CD4-positive, alpha-beta memory T cell (primary cell): ENCODE measurements at regions not wholly inside any gene's neighbourhood (a gene's known extent, or its start where the extent isn't known, plus 50 kb on each side); places are given as distances from the start of the nearest gene placed in this dataset.

Source experiments
- CTCF ChIA-PET: fragments of 350-600 bp; sonication (Branson Sonifier 250); formaldehyde crosslinking; loops from one replicate; lab custom pipeline; 2021; ENCODE audit warnings: inconsistent platforms; ENCODE audit not compliant: partially characterized antibody; lab: Charles Lee
- POLR2A ChIA-PET: fragments of 350-600 bp; sonication (Branson Sonifier 250); formaldehyde crosslinking; loops from one replicate; lab custom pipeline; 2021; ENCODE audit not compliant: partially characterized antibody; lab: Charles Lee
- DNase-seq, 5 donors: peaks; one replicate each; pipeline versions ENCODE4 v3.0.0 to v3.0.0-alpha.2; 2020 to 2022; ENCODE audit warnings: mixed read lengths in 1 of 5
- H3K27ac ChIP-seq: one replicate; pipeline ENCODE4 v1.7.0; 2013; ENCODE audit warnings: low read depth, low read length
- H3K27me3 ChIP-seq: 2 replicates; pipeline ENCODE4 v1.7.0; 2013; ENCODE audit warnings: mild to moderate bottlenecking, low read length, moderate library complexity; ENCODE audit not compliant: insufficient read depth
- H3K36me3 ChIP-seq: 2 replicates; pipeline ENCODE4 v1.7.0; 2013; ENCODE audit warnings: mild to moderate bottlenecking, low read length, moderate library complexity; ENCODE audit not compliant: insufficient read depth
- H3K4me1 ChIP-seq: 2 replicates; pipeline ENCODE4 v1.7.0; 2013; ENCODE audit warnings: mild to moderate bottlenecking, low read length, moderate library complexity; ENCODE audit not compliant: insufficient read depth
- H3K4me3 ChIP-seq, 2 donors: one replicate each; pipeline ENCODE4 v1.7.0; 2013; ENCODE audit warnings: low read length in 2 of 2, mild to moderate bottlenecking in 1 of 2
- H3K9me3 ChIP-seq, 2 donors: one replicate each; pipeline ENCODE4 v1.7.0; 2013; ENCODE audit warnings: low read length in 2 of 2, control low read depth in 1 of 2; ENCODE audit not compliant: control insufficient read depth in 1 of 2
- H3K27ac Mint-ChIP-seq, 7 donors: one replicate each; pipeline ENCODE4 v1.8.0; 2020 to 2021; ENCODE audit warnings: mixed read lengths in 7 of 7, mild to moderate bottlenecking in 6 of 7, inconsistent platforms in 3 of 7, moderate library complexity in 3 of 7
- H3K27me3 Mint-ChIP-seq, 2 donors: one replicate each; pipeline ENCODE4 v1.8.0; 2020 to 2021; ENCODE audit warnings: mixed read lengths in 2 of 2
- H3K36me3 Mint-ChIP-seq, 2 donors: one replicate each; pipeline ENCODE4 v1.8.0; 2020 to 2021; ENCODE audit warnings: mixed read lengths in 2 of 2, inconsistent platforms in 1 of 2, mild to moderate bottlenecking in 1 of 2
- H3K4me1 Mint-ChIP-seq, 4 donors: one replicate each; pipeline ENCODE4 v1.8.0; 2020 to 2021; ENCODE audit warnings: mixed read lengths in 4 of 4, mild to moderate bottlenecking in 1 of 4
- H3K4me3 Mint-ChIP-seq, 8 donors: one replicate each; pipeline ENCODE4 v1.8.0; 2020 to 2021; ENCODE audit warnings: mixed read lengths in 8 of 8, mild to moderate bottlenecking in 7 of 8, moderate library complexity in 6 of 8, inconsistent platforms in 3 of 8
- H3K9me3 Mint-ChIP-seq, 8 donors: one replicate each; pipeline ENCODE4 v1.8.0; 2020 to 2021; ENCODE audit warnings: mixed read lengths in 8 of 8, mild to moderate bottlenecking in 5 of 8, inconsistent platforms in 3 of 8, moderate library complexity in 1 of 8
- intact Hi-C: fragments of 100-400 bp; cut with micrococcal nuclease; formaldehyde crosslinking; loops from one replicate; pipeline ENCODE4 v1.15.1; 2023

DNA sequence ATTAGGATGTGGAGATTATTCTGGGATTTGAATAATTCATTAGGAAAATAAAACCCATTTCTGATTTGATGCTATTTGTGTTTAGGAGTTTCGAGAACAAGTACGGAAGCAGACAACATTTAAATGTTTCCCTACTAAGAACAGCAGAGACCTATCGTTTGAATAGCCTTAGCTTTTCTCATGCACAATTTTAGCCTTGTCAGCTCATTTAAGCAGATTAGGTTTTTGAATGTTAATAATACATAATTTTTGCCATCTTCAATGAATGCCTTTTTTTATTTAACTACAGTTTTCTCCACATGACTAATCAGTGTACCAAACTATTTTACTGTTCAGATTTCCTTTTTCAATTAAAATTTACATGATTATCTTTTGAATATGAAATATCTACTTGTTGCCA is 592.0 kb downstream of the BCKDHB start:
- POLR2A ChIA-PET = no interaction called here
- no peak overlapping the region for H3K4me3 Mint-ChIP-seq
- no peaks in the 10 kb centered on the region for H3K36me3 ChIP-seq
- H3K4me1 Mint-ChIP-seq = no peaks in the 10 kb centered on the region
- H3K27me3 Mint-ChIP-seq = no peaks in the 10 kb centered on the region
- H3K4me1 ChIP-seq = no peaks in the 10 kb centered on the region
- peaks cover 4 to 19% (median 9%) of the 10 kb centered on the region in 8 donors for H3K9me3 Mint-ChIP-seq
- peaks cover 0 to 3% of the 10 kb centered on the region in 2 donors for H3K9me3 ChIP-seq
- CTCF ChIA-PET = no interaction called here
- no peak overlapping the region for H3K4me3 ChIP-seq
- intact Hi-C loops = no loop called here
- no peak overlapping the region for H3K27ac Mint-ChIP-seq
- no peaks in the 10 kb centered on the region for H3K36me3 Mint-ChIP-seq
- H3K27ac ChIP-seq = no peak overlapping the region
- H3K27me3 ChIP-seq = no peaks in the 10 kb centered on the region
- DNase-seq = no peak

DNA sequence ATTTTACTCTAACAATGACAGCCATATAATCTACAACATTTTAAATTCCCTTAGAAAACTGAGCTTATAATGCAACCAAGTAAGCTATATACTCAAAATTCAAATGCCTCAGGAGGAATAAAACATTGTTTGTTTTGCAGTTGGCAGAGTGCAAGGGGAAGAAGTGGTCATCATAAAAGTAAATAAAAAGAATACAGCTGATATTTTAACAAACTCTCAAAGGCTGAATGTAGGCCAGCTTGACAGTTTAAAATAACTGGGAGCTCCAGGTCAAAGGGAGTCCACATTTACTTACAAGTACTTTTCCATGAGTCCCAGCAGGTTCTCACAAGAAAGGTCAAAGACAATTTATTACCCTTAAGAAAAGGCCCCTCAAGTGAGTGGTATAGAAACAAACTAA is 589.8 kb downstream of the BCKDHB start:
- Histone ChIP-seq H3K36me3 (no peaks in the 10 kb centered on the region), H3K4me3 (no peak overlapping the region), H3K27me3 (no peaks in the 10 kb centered on the region), H3K27ac (no peak overlapping the region), H3K9me3 (peaks cover 0 to 3% of the 10 kb centered on the region in 2 donors), H3K4me1 (no peaks in the 10 kb centered on the region)
- H3K36me3 Mint-ChIP-seq = no peaks in the 10 kb centered on the region
- no peaks in the 10 kb centered on the region for H3K27me3 Mint-ChIP-seq
- H3K4me3 Mint-ChIP-seq = no peak overlapping the region
- DNase-seq = no peak
- ChIA-PET POLR2A (no interaction called here), CTCF (no interaction called here)
- intact Hi-C loops = no loop called here
- no peaks in the 10 kb centered on the region for H3K4me1 Mint-ChIP-seq
- H3K27ac Mint-ChIP-seq = no peak overlapping the region
- peaks cover 0 to 8% (median 5%) of the 10 kb centered on the region in 8 donors for H3K9me3 Mint-ChIP-seq

DNA sequence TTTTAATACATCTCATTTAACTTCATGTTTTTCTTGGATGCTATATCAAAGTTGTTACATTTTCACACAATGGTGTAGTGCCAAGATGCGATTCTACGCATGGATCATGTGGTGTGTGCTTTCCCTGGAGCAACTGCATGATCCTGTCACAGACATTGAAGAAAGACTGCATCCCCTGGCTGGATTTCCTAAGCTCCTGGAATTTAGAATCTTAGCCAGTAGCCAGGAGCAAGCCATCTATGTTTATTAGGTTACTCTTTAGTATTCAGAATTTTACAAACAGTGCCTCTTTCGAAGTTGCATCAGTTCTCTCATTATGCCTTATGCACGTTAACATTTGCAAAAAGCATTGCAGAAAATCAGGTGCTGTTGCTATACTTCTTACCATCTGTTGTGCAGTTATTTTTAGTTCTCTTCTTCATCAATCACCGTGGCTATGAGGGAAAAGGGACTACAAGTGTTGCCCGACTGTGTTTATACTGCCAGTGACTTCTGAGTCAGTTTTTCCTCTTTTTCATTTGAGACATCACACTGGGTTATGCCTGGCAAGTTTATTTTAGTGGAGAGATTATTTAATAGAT is 584.2 kb downstream of the BCKDHB start:
- H3K27ac ChIP-seq = no peak overlapping the region
- DNase-seq = no peak
- Mint-ChIP-seq H3K4me1 (peaks cover 0 to 2% (median 0%) of the 10 kb centered on the region in 4 donors), H3K36me3 (no peaks in the 10 kb centered on the region), H3K9me3 (peaks cover 2 to 25% (median 7%) of the 10 kb centered on the region in 8 donors), H3K27ac (no peak overlapping the region), H3K27me3 (no peaks in the 10 kb centered on the region), H3K4me3 (no peak overlapping the region)
- H3K4me1 ChIP-seq = no peaks in the 10 kb centered on the region
- H3K9me3 ChIP-seq = no peaks in the 10 kb centered on the region
- ChIA-PET CTCF (no interaction called here), POLR2A (no interaction called here)
- H3K4me3 ChIP-seq = no peak overlapping the region
- intact Hi-C loops = no loop called here
- H3K36me3 ChIP-seq = no peaks in the 10 kb centered on the region
- H3K27me3 ChIP-seq = no peaks in the 10 kb centered on the region

DNA sequence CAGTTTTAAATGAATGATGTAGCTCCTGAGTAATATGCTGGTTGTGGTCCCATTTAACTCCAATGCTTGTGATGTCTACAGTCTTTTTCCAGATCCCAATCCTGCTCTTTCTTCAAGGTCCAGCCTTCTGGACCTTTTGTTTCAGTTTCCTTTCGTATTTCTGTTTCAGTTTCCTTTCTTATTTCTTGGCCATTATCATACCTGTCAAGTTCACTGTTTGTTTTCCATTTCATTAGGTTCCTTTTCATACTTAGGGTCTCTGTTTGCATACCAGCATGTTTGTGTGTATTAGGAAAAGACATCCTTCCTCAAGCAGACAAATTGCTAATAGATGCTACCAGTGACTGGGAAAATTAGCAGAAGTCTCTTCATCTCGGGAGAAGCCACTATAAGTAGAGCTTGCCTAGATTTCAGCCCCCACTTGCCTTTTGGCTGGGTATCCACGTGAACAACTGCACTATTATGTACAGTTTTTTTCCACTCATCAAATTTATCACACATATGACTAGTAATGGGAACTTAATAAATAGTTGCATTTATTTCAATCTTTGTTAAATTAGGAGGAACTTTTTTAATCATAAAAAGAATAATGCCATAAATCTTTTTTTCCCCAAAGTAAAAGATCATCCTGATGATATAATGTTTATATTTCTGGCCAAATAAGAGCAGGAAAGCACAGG is 583.4 kb downstream of the BCKDHB start:
- Mint-ChIP-seq H3K9me3 (peaks cover 2 to 31% (median 9%) of the 10 kb centered on the region in 8 donors), H3K27me3 (no peaks in the 10 kb centered on the region), H3K27ac (no peak overlapping the region), H3K4me3 (no peak overlapping the region), H3K4me1 (peaks cover 0 to 2% (median 0%) of the 10 kb centered on the region in 4 donors), H3K36me3 (no peaks in the 10 kb centered on the region)
- ChIA-PET CTCF (no interaction called here), POLR2A (no interaction called here)
- no peaks in the 10 kb centered on the region for H3K27me3 ChIP-seq
- no peaks in the 10 kb centered on the region for H3K9me3 ChIP-seq
- H3K27ac ChIP-seq = no peak overlapping the region
- DNase-seq = no peak
- intact Hi-C loops = no loop called here
- H3K4me1 ChIP-seq = no peaks in the 10 kb centered on the region
- H3K4me3 ChIP-seq = no peak overlapping the region
- H3K36me3 ChIP-seq = no peaks in the 10 kb centered on the region

DNA sequence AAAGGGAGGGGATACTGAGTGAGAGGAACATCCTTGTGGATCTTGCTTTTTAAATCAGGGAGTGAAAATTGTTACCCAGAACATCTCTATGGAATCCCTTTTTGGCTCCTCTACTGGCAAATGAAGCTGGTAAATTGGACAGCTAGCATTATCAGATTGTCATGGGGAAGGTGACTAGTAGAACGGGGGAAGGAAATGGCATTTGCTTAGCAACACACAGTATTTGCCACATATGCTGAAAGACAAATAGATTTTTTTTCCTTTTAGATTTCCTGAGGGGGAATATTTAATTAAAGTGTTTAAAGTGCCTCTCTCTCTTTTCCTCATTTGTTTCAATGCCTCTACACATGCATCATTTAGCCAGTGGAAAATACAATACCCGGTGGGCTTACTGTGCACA is 573.5 kb downstream of the BCKDHB start:
- no peak overlapping the region for H3K27ac Mint-ChIP-seq
- no peaks in the 10 kb centered on the region for H3K4me1 Mint-ChIP-seq
- H3K4me3 ChIP-seq = no peak overlapping the region
- H3K27ac ChIP-seq = no peak overlapping the region
- no peaks in the 10 kb centered on the region for H3K4me1 ChIP-seq
- intact Hi-C loops = no loop called here
- H3K27me3 Mint-ChIP-seq = no peaks in the 10 kb centered on the region
- H3K4me3 Mint-ChIP-seq = no peak overlapping the region
- H3K36me3 ChIP-seq = no peaks in the 10 kb centered on the region
- POLR2A ChIA-PET = no interaction called here
- no peak for DNase-seq
- H3K9me3 Mint-ChIP-seq = peaks cover 0 to 14% (median 4%) of the 10 kb centered on the region in 8 donors
- H3K36me3 Mint-ChIP-seq = no peaks in the 10 kb centered on the region
- H3K27me3 ChIP-seq = no peaks in the 10 kb centered on the region
- no peaks in the 10 kb centered on the region for H3K9me3 ChIP-seq
- CTCF ChIA-PET = no interaction called here

DNA sequence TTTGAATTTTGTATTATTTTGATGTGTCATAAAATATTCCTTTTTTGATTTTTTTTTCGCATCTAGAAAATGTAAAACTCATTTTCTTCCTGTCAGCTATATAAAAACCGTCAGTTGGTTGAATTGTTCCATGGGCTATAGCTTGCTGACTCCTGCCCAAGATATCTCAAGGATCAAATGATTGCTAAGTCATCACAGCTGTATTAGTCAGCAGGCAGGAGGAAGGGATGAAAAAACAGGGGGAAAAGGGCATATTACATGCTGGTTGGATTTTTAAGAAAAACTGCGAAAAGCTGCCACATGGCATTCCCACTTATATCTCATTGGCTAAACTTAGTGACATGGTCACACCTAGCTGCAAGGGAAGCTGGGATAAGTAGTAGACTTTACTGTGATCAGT is 569.9 kb downstream of the BCKDHB start:
- H3K36me3 Mint-ChIP-seq = no peaks in the 10 kb centered on the region
- POLR2A ChIA-PET = no interaction called here
- H3K27me3 Mint-ChIP-seq = no peaks in the 10 kb centered on the region
- H3K27me3 ChIP-seq = no peaks in the 10 kb centered on the region
- peaks cover 0 to 6% (median 0%) of the 10 kb centered on the region in 8 donors for H3K9me3 Mint-ChIP-seq
- no peak for DNase-seq
- CTCF ChIA-PET = no interaction called here
- H3K9me3 ChIP-seq = no peaks in the 10 kb centered on the region
- no peaks in the 10 kb centered on the region for H3K36me3 ChIP-seq
- H3K4me1 Mint-ChIP-seq = no peaks in the 10 kb centered on the region
- intact Hi-C loops = no loop called here
- no peaks in the 10 kb centered on the region for H3K4me1 ChIP-seq
- H3K27ac ChIP-seq = no peak overlapping the region
- no peak overlapping the region for H3K4me3 ChIP-seq
- H3K4me3 Mint-ChIP-seq = no peak overlapping the region
- H3K27ac Mint-ChIP-seq = no peak overlapping the region

DNA sequence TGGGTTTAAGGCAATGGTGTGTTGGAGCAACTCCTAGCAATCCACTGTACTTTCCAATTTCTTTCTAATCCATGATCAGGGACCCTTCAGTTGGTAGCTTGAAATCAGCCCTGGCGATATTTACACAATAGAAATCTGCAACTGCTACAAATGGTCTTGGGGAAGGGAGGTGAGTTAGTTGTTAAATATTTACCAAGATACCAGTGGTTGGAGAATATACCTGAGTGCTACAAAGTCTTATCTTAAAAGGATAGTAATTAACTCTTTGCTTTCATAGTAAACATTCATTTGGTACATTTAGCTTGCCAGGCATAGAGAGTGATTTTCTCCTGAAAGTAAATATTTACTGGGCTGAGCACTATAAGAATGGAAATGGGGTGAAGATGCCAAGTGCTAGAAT is 568.2 kb downstream of the BCKDHB start:
- no peak for DNase-seq
- ChIA-PET POLR2A (no interaction called here), CTCF (no interaction called here)
- no peaks in the 10 kb centered on the region for H3K36me3 Mint-ChIP-seq
- Histone ChIP-seq H3K27me3 (no peaks in the 10 kb centered on the region), H3K4me1 (no peaks in the 10 kb centered on the region), H3K4me3 (no peak overlapping the region), H3K36me3 (no peaks in the 10 kb centered on the region), H3K9me3 (no peaks in the 10 kb centered on the region), H3K27ac (no peak overlapping the region)
- no peak overlapping the region for H3K4me3 Mint-ChIP-seq
- H3K27me3 Mint-ChIP-seq = no peaks in the 10 kb centered on the region
- no peaks in the 10 kb centered on the region for H3K4me1 Mint-ChIP-seq
- peaks cover 0 to 5% (median 1%) of the 10 kb centered on the region in 8 donors for H3K9me3 Mint-ChIP-seq
- intact Hi-C loops = no loop called here
- no peak overlapping the region for H3K27ac Mint-ChIP-seq
